GM12878 (cell line): ENCODE measurements at regions not wholly inside any gene's neighbourhood (a gene's known extent, or its start where the extent isn't known, plus 50 kb on each side); places are given as distances from the start of the nearest gene placed in this dataset.

ENCODE experiments used
- ATAC-seq: fragments of 200-7000 bp; cut with Tn5 transposase; 3 replicates; pipeline ENCODE4 v1.9.1; 2020; ENCODE audit warnings: mild to moderate bottlenecking, moderate library complexity
- BruUV-seq: library from RNA; stranded (reverse); fragments of 400-500 nt; replicated peaks from 2 replicates; lab custom pipeline; 2021; lab: Mats Ljungman, UMichigan
- CTCF ChIA-PET: fragments of 300-600 bp; sonication (Branson Sonifier 250); formaldehyde crosslinking; extraction: SDS; loops from one replicate; lab custom pipeline; 2021; ENCODE audit warnings: inconsistent platforms; lab: Yijun Ruan, JAX
- POLR2A ChIA-PET: fragments of 350-600 bp; formaldehyde crosslinking; extraction: SDS; loops from one replicate; lab custom pipeline; 2021; ENCODE audit warnings: inconsistent platforms; lab: Charles Lee
- RAD21 ChIA-PET: fragments of 300-600 bp; sonication (Branson Sonifier 250); formaldehyde crosslinking; loops from one replicate; lab custom pipeline; 2023; ENCODE audit warnings: antibody characterized with exemption; ENCODE audit not compliant: unreplicated experiment; lab: Charles Lee
- SMC1A ChIA-PET: fragments of 300-600 bp; sonication (Branson Sonifier 250); formaldehyde crosslinking; loops from one replicate; lab custom pipeline; 2023; ENCODE audit not compliant: unreplicated experiment, uncharacterized antibody; lab: Charles Lee
- DNase-seq: peaks from one replicate; pipeline ENCODE4 v3.0.0-alpha.2; 2011; ENCODE audit warnings: low read depth, low spot score
- FAIRE-seq: peaks from 3 replicates; lab custom pipeline; 2011; peaks lifted over from hg19 to GRCh38; lab: Jason Lieb, UNC
- H2AFZ ChIP-seq: 2 replicates; pipeline ENCODE4 v1.6.0; 2011; ENCODE audit warnings: low read depth, low read length, control low read depth; ENCODE audit not compliant: control insufficient read depth
- H3K27ac ChIP-seq: 2 replicates; pipeline ENCODE4 v1.5.1; 2011; ENCODE audit warnings: control low read depth; ENCODE audit not compliant: control insufficient read depth, insufficient read depth
- H3K27me3 ChIP-seq, 2 experiments: replicated peaks in 1 of 2; 2 replicates each; pipeline versions ENCODE4 v1.6.0 to v1.6.1; 2011; ENCODE audit warnings: low read length in 1 of 2; ENCODE audit not compliant: control insufficient read depth in 2 of 2, insufficient read depth in 2 of 2
- H3K36me3 ChIP-seq, 2 experiments: 2 replicates each; pipeline ENCODE4 v1.5.1; 2011; ENCODE audit warnings: low read length in 1 of 2; ENCODE audit not compliant: control insufficient read depth in 2 of 2, insufficient read depth in 2 of 2
- H3K4me1 ChIP-seq: 2 replicates; pipeline ENCODE4 v1.6.1; 2011; ENCODE audit warnings: mild to moderate bottlenecking, low read length, moderate library complexity, mixed read lengths; ENCODE audit not compliant: control insufficient read depth, insufficient read depth
- H3K4me2 ChIP-seq: 2 replicates; pipeline ENCODE4 v1.6.0; 2011; ENCODE audit warnings: control low read depth; ENCODE audit not compliant: control insufficient read depth, insufficient read depth
- H3K4me3 ChIP-seq: fragments of 200-600 bp; sonication (generic); 2 replicates; pipeline ENCODE4 v1.5.1; 2016
- H3K79me2 ChIP-seq: 2 replicates; pipeline ENCODE4 v1.6.0; 2011; ENCODE audit warnings: low read length; ENCODE audit not compliant: control insufficient read depth, insufficient read depth
- H3K9ac ChIP-seq: 2 replicates; pipeline ENCODE4 v1.8.0; 2011; ENCODE audit warnings: low read length, control low read depth, mixed read lengths; ENCODE audit not compliant: control insufficient read depth, insufficient read depth
- H3K9me3 ChIP-seq: replicated peaks from 3 replicates; pipeline ENCODE4 v1.5.1; 2011; ENCODE audit warnings: mild to moderate bottlenecking, low read length; ENCODE audit not compliant: control insufficient read depth, insufficient read depth
- H4K20me1 ChIP-seq: 2 replicates; pipeline ENCODE4 v1.6.0; 2011; ENCODE audit not compliant: control insufficient read depth, insufficient read depth
- ATF7 ChIP-seq: fragments of 450-650 bp; IDR thresholded peaks from 2 replicates; pipeline ENCODE4 v1.6.1; 2016; ENCODE audit warnings: low read depth, mild to moderate bottlenecking
- BMI1 ChIP-seq: fragments of 450-650 bp; IDR thresholded peaks from 2 replicates; pipeline ENCODE4 v1.6.1; 2016; ENCODE audit warnings: mild to moderate bottlenecking, moderate library complexity, borderline replicate concordance
- CEBPB ChIP-seq, 2 experiments: fragments of 150-350 bp in 1 of 2; IDR thresholded peaks; 2 replicates each; pipeline ENCODE4 v1.6.1; 2012 to 2014; ENCODE audit warnings: low read depth in 2 of 2, low read length in 2 of 2, borderline replicate concordance in 1 of 2, inconsistent platforms in 1 of 2
- GABPA ChIP-seq: IDR thresholded peaks from 2 replicates; pipeline ENCODE4 v1.6.1; 2014; ENCODE audit warnings: antibody characterized with exemption, low read depth, mild to moderate bottlenecking, inconsistent platforms
- HCFC1 ChIP-seq: fragments of 150-350 bp; IDR thresholded peaks from 2 replicates; pipeline ENCODE4 v1.6.1; 2014; ENCODE audit warnings: low read length
- NR2C2 ChIP-seq: IDR thresholded peaks from 2 replicates; pipeline ENCODE4 v1.6.1; 2011; ENCODE audit warnings: borderline replicate concordance, low read depth; ENCODE audit not compliant: control insufficient read depth, insufficient read length
- POLR2AphosphoS2 ChIP-seq: IDR thresholded peaks from 2 replicates; pipeline ENCODE4 v1.6.1; 2011; ENCODE audit warnings: low read depth, mild to moderate bottlenecking, low read length, improper control_type of control experiment, moderate library complexity
- POLR2AphosphoS5 ChIP-seq: IDR thresholded peaks from 2 replicates; pipeline ENCODE4 v1.6.1; 2011; ENCODE audit warnings: mild to moderate bottlenecking, low read length, inconsistent platforms
- SMAD1 ChIP-seq: fragments of 450-650 bp; IDR thresholded peaks from 2 replicates; pipeline ENCODE4 v1.6.1; 2018; ENCODE audit warnings: mild to moderate bottlenecking, low read depth; ENCODE audit not compliant: partially characterized antibody
- TAF1 ChIP-seq: IDR thresholded peaks from 2 replicates; pipeline ENCODE4 v1.6.1; 2011; ENCODE audit warnings: mild to moderate bottlenecking, low read depth, low read length, borderline replicate concordance
- TARDBP ChIP-seq: IDR thresholded peaks from 2 replicates; pipeline ENCODE4 v1.6.1; 2016; ENCODE audit warnings: borderline replicate concordance
- TCF3 ChIP-seq: IDR thresholded peaks from 2 replicates; pipeline ENCODE4 v1.6.1; 2012; ENCODE audit warnings: low read depth, mild to moderate bottlenecking, low read length, borderline replicate concordance; ENCODE audit not compliant: insufficient read depth
- ZNF384 ChIP-seq: IDR thresholded peaks from 2 replicates; pipeline ENCODE4 v1.6.1; 2012; ENCODE audit warnings: low read depth, mild to moderate bottlenecking, low read length, improper control_type of control experiment, borderline replicate concordance
- WGBS: methylation state at CpG from one replicate; pipeline ENCODE4 v1.1.6; 2016; ENCODE audit warnings: low lambda C conversion rate; ENCODE audit not compliant: insufficient replicate concordance, insufficient coverage; ENCODE audit errors: missing lambda C conversion rate; 5-methylcytosine and 5-hydroxymethylcytosine counted together
- in situ Hi-C: fragments of 300-500 bp; cut with MboI; formaldehyde crosslinking; loops from 9 replicates; pipeline ENCODE4 v1.14.3; 2018; ENCODE audit warnings: mixed read lengths
- intact Hi-C: fragments of 100-400 bp; cut with micrococcal nuclease; formaldehyde crosslinking; loops from one replicate; pipeline ENCODE4 v1.14.2; 2022; ENCODE audit not compliant: unreplicated experiment
- TF ChIP-seq, protein P1 (sequence below): fragments of 450-650 bp; IDR thresholded peaks from 2 replicates; pipeline ENCODE4 v1.6.1; 2016; ENCODE audit warnings: mild to moderate bottlenecking

DNA sequence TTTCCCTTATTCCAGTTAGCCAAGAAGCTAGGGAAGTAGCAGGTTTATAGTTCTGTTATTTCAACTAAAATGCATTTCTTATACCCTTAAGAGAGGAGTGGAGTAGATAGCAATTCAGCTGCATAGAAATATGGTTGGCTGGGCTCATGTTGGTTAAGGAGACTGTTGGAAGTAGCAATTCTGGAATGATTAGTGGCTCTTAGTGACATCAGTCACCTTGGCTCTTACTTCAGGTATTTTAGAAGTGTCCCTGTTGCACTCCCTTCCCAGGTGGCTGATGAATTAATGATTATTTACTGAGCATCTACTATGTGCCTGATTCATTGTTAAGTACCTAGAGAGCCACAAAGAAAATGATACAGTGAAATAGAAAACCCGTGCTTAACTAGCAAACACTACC is 128.1 kb downstream of the MGST1 start (continued):
- TF ChIP-seq SMAD1 = no peak
- TF ChIP-seq, protein P1, sequence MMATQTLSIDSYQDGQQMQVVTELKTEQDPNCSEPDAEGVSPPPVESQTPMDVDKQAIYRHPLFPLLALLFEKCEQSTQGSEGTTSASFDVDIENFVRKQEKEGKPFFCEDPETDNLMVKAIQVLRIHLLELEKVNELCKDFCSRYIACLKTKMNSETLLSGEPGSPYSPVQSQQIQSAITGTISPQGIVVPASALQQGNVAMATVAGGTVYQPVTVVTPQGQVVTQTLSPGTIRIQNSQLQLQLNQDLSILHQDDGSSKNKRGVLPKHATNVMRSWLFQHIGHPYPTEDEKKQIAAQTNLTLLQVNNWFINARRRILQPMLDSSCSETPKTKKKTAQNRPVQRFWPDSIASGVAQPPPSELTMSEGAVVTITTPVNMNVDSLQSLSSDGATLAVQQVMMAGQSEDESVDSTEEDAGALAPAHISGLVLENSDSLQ = no peak
- TF ChIP-seq GABPA = no peak
- TF ChIP-seq TCF3 = no peak

DNA sequence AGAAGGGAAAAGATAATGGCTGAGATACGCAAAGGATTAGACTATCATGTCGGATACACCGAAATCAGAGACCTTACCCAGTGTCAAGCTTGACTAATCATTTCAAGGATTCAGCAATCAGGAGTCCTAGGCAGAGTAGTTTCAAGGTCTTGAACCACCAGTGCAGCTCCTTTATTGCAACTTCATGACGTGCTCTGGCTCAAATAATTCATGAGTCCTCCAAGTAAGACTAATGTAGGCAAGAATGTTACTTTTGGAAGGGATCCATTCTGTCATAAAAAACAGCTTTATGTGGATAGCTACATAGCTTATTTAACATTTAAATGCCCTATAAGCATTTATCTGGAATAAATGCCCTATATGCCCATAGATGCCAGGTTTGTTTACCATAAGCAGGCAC is 123.2 kb downstream of the LMO3 start:
- CTCF ChIA-PET = interaction anchor here (0.6 to 1.4 kb wide), 3 partner anchors 9 to 329 kb away, joined by 3 read pairs; no protein-coding TSS in a partner anchor
- POLR2A ChIA-PET = interaction anchor here (0.6 kb wide), 1 partner anchor 167 kb away, joined by 6 read pairs; no protein-coding TSS in a partner anchor
- Histone ChIP-seq H3K4me2 (no peak overlapping the region), H3K36me3 (no peaks in the 10 kb centered on the region)
- BruUV-seq = no TSS peak
- TF ChIP-seq HCFC1 = no peak
- TF ChIP-seq, all 136 proteins: peak for 0
- WGBS = 71% methylated on average over 4 of the region's 4 CpGs
- no peaks in the 10 kb centered on the region for H3K4me1 ChIP-seq
- in situ Hi-C loops (no loop called here), intact Hi-C loops (no loop called here)
- H3K79me2 ChIP-seq = no peaks in the 10 kb centered on the region
- H4K20me1 ChIP-seq = no peaks in the 10 kb centered on the region
- no peak overlapping the region for H2AFZ ChIP-seq
- ATAC-seq (no peak), DNase-seq (no peak), FAIRE-seq (no peak)
- SMC1A ChIA-PET = interaction anchor here (0.6 to 0.9 kb wide), 2 partner anchors 8 to 668 kb away, joined by 3 read pairs; no protein-coding TSS in a partner anchor
- H3K9me3 ChIP-seq = no peaks in the 10 kb centered on the region
- H3K27me3 ChIP-seq = no peaks in the 10 kb centered on the region
- no peak overlapping the region for H3K9ac ChIP-seq
- RAD21 ChIA-PET = no interaction called here
- H3K4me3 ChIP-seq = no peak overlapping the region
- no peak overlapping the region for H3K27ac ChIP-seq

DNA sequence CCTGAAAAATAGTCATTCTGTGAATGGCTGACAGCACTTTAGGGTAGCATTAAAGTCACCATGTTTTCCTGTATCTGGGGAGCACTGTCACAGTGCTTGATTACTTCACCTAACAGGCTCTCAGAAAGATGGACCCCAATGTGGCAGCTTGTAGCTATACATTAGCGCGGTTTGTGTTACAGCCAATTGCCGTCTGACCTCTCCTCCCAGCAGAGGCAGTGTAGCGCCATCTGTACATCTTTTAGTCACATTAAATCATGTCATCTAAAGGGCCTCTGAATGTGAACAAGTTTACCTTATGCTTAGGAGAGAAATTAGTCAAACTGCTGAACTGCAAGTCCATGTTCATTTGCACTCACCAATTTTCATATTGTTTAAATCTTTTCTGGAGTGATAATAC is 113.7 kb downstream of the LMO3 start:
- H2AFZ ChIP-seq = no peak overlapping the region
- intact Hi-C loops = no loop called here
- RAD21 ChIA-PET = no interaction called here
- 30% methylated on average over 4 of the region's 4 CpGs for WGBS
- CTCF ChIA-PET = interaction anchor here (1.0 to 2.0 kb wide), 2 partner anchors 41 to 106 kb away, joined by 3 to 5 read pairs; no protein-coding TSS in a partner anchor
- SMC1A ChIA-PET = no interaction called here
- in situ Hi-C loops = no loop called here
- FAIRE-seq = no peak
- H3K4me2 ChIP-seq = no peak overlapping the region
- no peaks in the 10 kb centered on the region for H3K9me3 ChIP-seq
- no peaks in the 10 kb centered on the region for H3K4me1 ChIP-seq
- no peaks in the 10 kb centered on the region for H3K79me2 ChIP-seq
- ATAC-seq = no peak
- H3K27me3 ChIP-seq = no peaks in the 10 kb centered on the region
- no peak overlapping the region for H3K27ac ChIP-seq
- POLR2A ChIA-PET = interaction anchor here (1.4 kb wide), 1 partner anchor 12 kb away, joined by 3 read pairs; no protein-coding TSS in a partner anchor
- no TSS peak for BruUV-seq
- DNase-seq = no peak
- H3K36me3 ChIP-seq = no peaks in the 10 kb centered on the region
- no peak overlapping the region for H3K9ac ChIP-seq
- no peak overlapping the region for H3K4me3 ChIP-seq
- no peaks in the 10 kb centered on the region for H4K20me1 ChIP-seq
- TF ChIP-seq ATF7 (no peak), TARDBP (no peak), TAF1 (no peak), BMI1 (no peak), ZNF384 (no peak), POLR2AphosphoS5 (no peak), CEBPB (IDR thresholded peaks at IDR 0.05; ENCODE audit: borderline replicate concordance in 1 of 2, low read depth in 2 of 2, low read length in 2 of 2) (no peak), POLR2AphosphoS2 (no peak), NR2C2 (no peak)
